Coronary artery (tissue), 2 donors: ENCODE measurements at regions not wholly inside any gene's neighbourhood (a gene's known extent, or its start where the extent isn't known, plus 50 kb on each side); places are given as distances from the start of the nearest gene placed in this dataset.

Experiments
- DNase-seq: peaks from one replicate; pipeline ENCODE4 v3.0.0-alpha.2; 2017; ENCODE audit warnings: low spot score
- H3K27ac ChIP-seq, 2 donors: fragments of 200-600 bp; sonication (generic); one replicate each; pipeline ENCODE4 v1.5.1; 2016 to 2019
- H3K4me3 ChIP-seq: fragments of 200-600 bp; sonication (generic); 2 replicates; pipeline ENCODE4 v1.5.1; 2016; ENCODE audit warnings: mild to moderate bottlenecking, moderate library complexity
- TF ChIP-seq, protein P1 (sequence below): fragments of 200-600 bp; sonication (generic); IDR thresholded peaks from one replicate; pipeline ENCODE4 v1.5.1; 2019; ENCODE audit warnings: antibody characterized with exemption

DNA sequence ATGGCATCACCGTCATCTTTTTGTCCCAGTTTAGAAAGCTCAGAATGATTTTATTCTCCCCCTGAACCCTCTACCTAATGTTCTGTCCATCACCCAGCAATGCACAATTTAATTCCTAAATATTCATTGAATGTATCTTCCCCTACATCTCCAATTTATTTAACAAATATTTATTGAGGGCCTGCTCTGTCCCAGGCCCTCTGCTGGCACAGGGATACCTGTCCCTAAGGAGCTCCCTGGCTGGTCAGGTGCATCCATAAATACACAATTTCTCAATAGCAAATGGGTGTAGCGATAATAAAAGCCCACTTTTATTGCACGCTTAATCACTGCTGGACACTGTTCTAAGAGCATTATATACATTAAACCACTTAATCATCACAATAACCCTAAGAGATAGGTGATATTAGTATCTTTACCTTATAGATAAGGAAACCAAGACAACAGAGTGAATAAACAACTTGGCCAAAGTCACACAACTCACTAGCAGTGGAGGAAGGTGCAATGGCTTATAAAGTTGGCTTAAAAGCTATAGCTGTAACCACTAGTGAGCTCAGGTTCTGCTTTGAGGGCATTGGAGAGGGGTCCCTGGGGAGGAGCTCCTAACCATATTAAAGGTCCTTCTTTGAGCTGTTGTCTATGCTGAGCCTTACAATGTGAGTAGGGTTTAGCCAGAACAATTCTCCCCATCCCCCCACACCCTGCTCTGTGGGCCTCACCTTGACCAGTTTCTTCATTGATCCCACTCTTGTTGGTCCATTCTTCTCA, 126.3 kb upstream of the JUN start:
- TF ChIP-seq, protein P1, sequence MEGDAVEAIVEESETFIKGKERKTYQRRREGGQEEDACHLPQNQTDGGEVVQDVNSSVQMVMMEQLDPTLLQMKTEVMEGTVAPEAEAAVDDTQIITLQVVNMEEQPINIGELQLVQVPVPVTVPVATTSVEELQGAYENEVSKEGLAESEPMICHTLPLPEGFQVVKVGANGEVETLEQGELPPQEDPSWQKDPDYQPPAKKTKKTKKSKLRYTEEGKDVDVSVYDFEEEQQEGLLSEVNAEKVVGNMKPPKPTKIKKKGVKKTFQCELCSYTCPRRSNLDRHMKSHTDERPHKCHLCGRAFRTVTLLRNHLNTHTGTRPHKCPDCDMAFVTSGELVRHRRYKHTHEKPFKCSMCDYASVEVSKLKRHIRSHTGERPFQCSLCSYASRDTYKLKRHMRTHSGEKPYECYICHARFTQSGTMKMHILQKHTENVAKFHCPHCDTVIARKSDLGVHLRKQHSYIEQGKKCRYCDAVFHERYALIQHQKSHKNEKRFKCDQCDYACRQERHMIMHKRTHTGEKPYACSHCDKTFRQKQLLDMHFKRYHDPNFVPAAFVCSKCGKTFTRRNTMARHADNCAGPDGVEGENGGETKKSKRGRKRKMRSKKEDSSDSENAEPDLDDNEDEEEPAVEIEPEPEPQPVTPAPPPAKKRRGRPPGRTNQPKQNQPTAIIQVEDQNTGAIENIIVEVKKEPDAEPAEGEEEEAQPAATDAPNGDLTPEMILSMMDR = no peak
- H3K4me3 ChIP-seq = no peak overlapping the region
- no peak overlapping the region for H3K27ac ChIP-seq
- no peak for DNase-seq

- no peak for DNase-seq
- H3K27ac ChIP-seq = no peak overlapping the region
- H3K4me3 ChIP-seq = no peak overlapping the region
- TF ChIP-seq, protein P1 = no peak
Observed at GRCh38 chr1:58911841-58912499, 128.1 kb upstream of the JUN start.

DNA sequence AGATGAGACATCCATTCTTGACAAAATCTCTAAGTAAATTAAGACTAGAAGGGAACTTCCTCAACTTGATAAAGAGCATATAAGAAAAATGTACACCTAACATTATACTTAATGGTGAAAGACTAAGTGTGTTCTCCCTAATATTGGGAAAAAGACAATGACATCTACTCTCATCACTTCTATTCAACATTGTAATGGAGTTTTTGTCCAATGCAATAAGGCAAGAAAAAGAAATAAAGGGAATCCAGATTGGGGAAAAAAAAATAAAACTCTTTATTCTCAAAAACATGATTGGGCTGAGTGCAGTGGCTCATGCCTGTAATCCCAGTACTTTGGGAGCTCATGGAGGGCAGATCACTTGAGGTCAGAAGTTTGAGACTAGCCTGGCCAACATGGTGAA, 131.1 kb upstream of the JUN start:
- DNase-seq = no peak
- Histone ChIP-seq H3K4me3 (no peak overlapping the region), H3K27ac (no peak overlapping the region)
- TF ChIP-seq, protein P1 = no peak

DNA sequence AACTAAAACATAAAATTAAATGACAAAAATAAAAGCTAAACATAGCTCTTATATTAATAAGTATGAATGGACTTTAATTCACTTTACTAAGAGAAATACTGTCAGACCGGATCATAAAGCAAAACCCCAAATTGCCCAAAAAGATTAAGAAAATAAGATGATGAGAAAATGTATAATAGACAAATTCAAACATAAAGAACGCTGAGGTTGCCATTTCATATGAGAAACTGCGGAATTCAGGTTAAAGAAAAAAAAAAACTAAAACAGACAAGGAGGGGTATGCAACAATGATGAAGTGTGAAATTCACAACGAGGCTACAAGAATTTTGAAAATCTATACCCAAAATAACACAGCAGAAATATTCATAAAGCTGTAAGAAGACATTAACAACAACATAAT, 133.6 kb upstream of the JUN start:
- TF ChIP-seq, protein P1 = no peak
- no peak overlapping the region for H3K4me3 ChIP-seq

GRCh38 chr1:58919226-58919958, 135.5 kb upstream of the JUN start:
- TF ChIP-seq, protein P1 = no peak
- no peak for DNase-seq
- Histone ChIP-seq H3K27ac (no peak overlapping the region), H3K4me3 (no peak overlapping the region)

More for the DNA sequence above, 133.6 kb upstream of the JUN start:
- DNase-seq = no peak
- no peak overlapping the region for H3K27ac ChIP-seq

- no peak overlapping the region for H3K27ac ChIP-seq
- DNase-seq = no peak
- no peak overlapping the region for H3K4me3 ChIP-seq
- TF ChIP-seq, protein P1 = no peak
Observed at GRCh38 chr1:58919959-58920321, 136.1 kb upstream of the JUN start.
